Hepatocyte (in vitro differentiated cells): ENCODE measurements at regions not wholly inside any gene's neighbourhood (a gene's known extent, or its start where the extent isn't known, plus 50 kb on each side); places are given as distances from the start of the nearest gene placed in this dataset.

Experiments used
- DNase-seq: peaks from one replicate; pipeline ENCODE4 v3.0.0-alpha.2; 2016; ENCODE audit warnings: low spot score
- H2AFZ ChIP-seq: fragments of 200-600 bp; sonication (generic); 2 replicates; pipeline ENCODE4 v1.6.0; 2016; ENCODE audit warnings: antibody characterized with exemption, mild to moderate bottlenecking
- H3K27ac ChIP-seq: fragments of 200-600 bp; sonication (generic); 2 replicates; pipeline ENCODE4 v1.5.1; 2016; ENCODE audit warnings: mild to moderate bottlenecking
- H3K27me3 ChIP-seq: fragments of 200-600 bp; sonication (generic); 2 replicates; pipeline ENCODE4 v1.6.1; 2016
- H3K36me3 ChIP-seq: fragments of 200-600 bp; sonication (generic); replicated peaks from 2 replicates; pipeline ENCODE4 v1.5.1; 2016; ENCODE audit warnings: low read depth; ENCODE audit not compliant: insufficient read depth
- H3K4me1 ChIP-seq: fragments of 200-600 bp; sonication (generic); 2 replicates; pipeline ENCODE4 v1.5.1; 2016; ENCODE audit warnings: mild to moderate bottlenecking, moderate library complexity; ENCODE audit not compliant: insufficient read depth
- H3K4me2 ChIP-seq: fragments of 200-600 bp; sonication (generic); 2 replicates; pipeline ENCODE4 v1.6.0; 2016
- H3K4me3 ChIP-seq: fragments of 200-600 bp; sonication (generic); 2 replicates; pipeline ENCODE4 v1.5.1; 2016; ENCODE audit warnings: mild to moderate bottlenecking
- H3K79me2 ChIP-seq: fragments of 200-600 bp; sonication (generic); 2 replicates; pipeline ENCODE4 v1.6.0; 2017; ENCODE audit warnings: mild to moderate bottlenecking
- H3K9me2 ChIP-seq: fragments of 200-600 bp; sonication (generic); replicated peaks from 2 replicates; pipeline ENCODE4 v1.6.0; 2017; ENCODE audit warnings: mild to moderate bottlenecking; ENCODE audit not compliant: insufficient read depth
- H3K9me3 ChIP-seq: fragments of 200-600 bp; sonication (generic); 2 replicates; pipeline ENCODE4 v1.5.1; 2016; ENCODE audit warnings: low read depth, mild to moderate bottlenecking
- H4K20me1 ChIP-seq: fragments of 200-600 bp; sonication (generic); 2 replicates; pipeline ENCODE4 v1.6.0; 2016; ENCODE audit warnings: mild to moderate bottlenecking; ENCODE audit not compliant: insufficient read depth, poor library complexity, severe bottlenecking
- EZH2 ChIP-seq: fragments of 200-600 bp; sonication (generic); IDR thresholded peaks from 2 replicates; pipeline ENCODE4 v1.6.1; 2016; ENCODE audit warnings: antibody characterized with exemption, mild to moderate bottlenecking, borderline replicate concordance
- EZH2phosphoT487 ChIP-seq: fragments of 200-600 bp; sonication (generic); IDR thresholded peaks from one replicate; pipeline ENCODE4 v1.6.1; 2018; ENCODE audit warnings: antibody characterized with exemption, mild to moderate bottlenecking, low read depth, moderate library complexity; ENCODE audit not compliant: unreplicated experiment, severe bottlenecking
- WGBS: methylation state at CpG from one replicate; pipeline ENCODE4 v1.1.6; 2016; ENCODE audit warnings: low lambda C conversion rate; ENCODE audit errors: missing lambda C conversion rate; 5-methylcytosine and 5-hydroxymethylcytosine counted together
- TF ChIP-seq, protein P1 (sequence below): fragments of 200-600 bp; sonication (generic); IDR thresholded peaks from 2 replicates; pipeline ENCODE4 v1.5.1; 2016; ENCODE audit warnings: antibody characterized with exemption, mild to moderate bottlenecking; ENCODE audit not compliant: poor library complexity

DNA sequence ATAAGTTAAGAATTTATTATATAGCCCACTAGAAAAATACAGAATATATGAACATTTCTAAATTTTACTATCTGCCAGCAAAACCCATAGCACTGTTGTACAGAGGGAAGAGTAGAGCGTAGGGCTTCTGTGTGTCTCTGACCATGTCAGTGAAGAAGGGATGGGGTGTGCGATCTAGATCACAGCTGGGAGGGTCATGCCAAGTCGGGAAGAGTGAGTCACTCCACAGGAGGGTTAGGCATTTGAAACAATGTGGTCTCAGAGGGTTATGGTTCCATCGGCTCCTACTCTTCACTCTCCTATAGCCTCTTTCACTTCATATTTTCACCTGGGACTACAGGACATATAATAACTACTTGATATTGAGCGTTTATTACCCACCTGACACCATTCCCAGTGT, 185.1 kb upstream of the DDHD1 start:
- no peak overlapping the region for H3K4me2 ChIP-seq
- no peaks in the 10 kb centered on the region for H3K9me2 ChIP-seq
- no peak for TF ChIP-seq EZH2
- no peak for TF ChIP-seq EZH2phosphoT487
- TF ChIP-seq, protein P1, sequence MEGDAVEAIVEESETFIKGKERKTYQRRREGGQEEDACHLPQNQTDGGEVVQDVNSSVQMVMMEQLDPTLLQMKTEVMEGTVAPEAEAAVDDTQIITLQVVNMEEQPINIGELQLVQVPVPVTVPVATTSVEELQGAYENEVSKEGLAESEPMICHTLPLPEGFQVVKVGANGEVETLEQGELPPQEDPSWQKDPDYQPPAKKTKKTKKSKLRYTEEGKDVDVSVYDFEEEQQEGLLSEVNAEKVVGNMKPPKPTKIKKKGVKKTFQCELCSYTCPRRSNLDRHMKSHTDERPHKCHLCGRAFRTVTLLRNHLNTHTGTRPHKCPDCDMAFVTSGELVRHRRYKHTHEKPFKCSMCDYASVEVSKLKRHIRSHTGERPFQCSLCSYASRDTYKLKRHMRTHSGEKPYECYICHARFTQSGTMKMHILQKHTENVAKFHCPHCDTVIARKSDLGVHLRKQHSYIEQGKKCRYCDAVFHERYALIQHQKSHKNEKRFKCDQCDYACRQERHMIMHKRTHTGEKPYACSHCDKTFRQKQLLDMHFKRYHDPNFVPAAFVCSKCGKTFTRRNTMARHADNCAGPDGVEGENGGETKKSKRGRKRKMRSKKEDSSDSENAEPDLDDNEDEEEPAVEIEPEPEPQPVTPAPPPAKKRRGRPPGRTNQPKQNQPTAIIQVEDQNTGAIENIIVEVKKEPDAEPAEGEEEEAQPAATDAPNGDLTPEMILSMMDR, result no peak
- no peak for DNase-seq
- H3K27me3 ChIP-seq, result no peaks in the 10 kb centered on the region
- no peak overlapping the region for H3K27ac ChIP-seq
- H3K79me2 ChIP-seq, result no peaks in the 10 kb centered on the region
- peaks cover 7% of the 10 kb centered on the region for H3K4me1 ChIP-seq
- WGBS, result 85% methylated on average over 5 of the region's 5 CpGs
- no peak overlapping the region for H3K4me3 ChIP-seq
- H3K9me3 ChIP-seq, result no peaks in the 10 kb centered on the region
- H4K20me1 ChIP-seq, result no peaks in the 10 kb centered on the region
- no peak overlapping the region for H2AFZ ChIP-seq
- no peaks in the 10 kb centered on the region for H3K36me3 ChIP-seq

DNA sequence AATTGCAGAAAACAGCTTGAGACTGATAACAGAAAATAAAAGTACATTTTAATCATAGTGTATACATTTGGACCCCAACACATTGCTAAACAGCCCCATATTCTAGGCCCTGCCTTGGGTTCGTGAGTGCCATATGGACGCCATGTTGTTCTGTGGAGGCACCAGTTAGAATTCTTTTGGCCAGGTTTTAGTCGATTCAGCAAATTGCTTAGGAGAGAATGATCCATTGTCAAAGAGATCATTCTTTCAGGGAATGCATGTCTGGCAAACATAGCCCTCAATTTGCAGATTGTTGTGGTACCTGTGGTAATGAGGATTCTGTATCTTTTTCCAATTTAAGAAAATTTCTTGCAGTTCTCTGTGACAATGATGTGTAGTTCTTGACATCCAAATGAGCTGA, 183.6 kb upstream of the DDHD1 start:
- Histone ChIP-seq H2AFZ (no peak overlapping the region), H3K4me2 (no peak overlapping the region), H3K4me1 (peaks cover 4% of the 10 kb centered on the region), H3K4me3 (no peak overlapping the region), H3K27ac (no peak overlapping the region), H4K20me1 (no peaks in the 10 kb centered on the region), H3K79me2 (no peaks in the 10 kb centered on the region), H3K36me3 (no peaks in the 10 kb centered on the region), H3K9me3 (no peaks in the 10 kb centered on the region), H3K9me2 (no peaks in the 10 kb centered on the region), H3K27me3 (no peaks in the 10 kb centered on the region)
- WGBS, result 94% methylated on average over 3 of the region's 3 CpGs
- DNase-seq, result no peak
- TF ChIP-seq EZH2 (no peak), EZH2phosphoT487 (no peak)
- TF ChIP-seq, protein P1, result no peak

DNA sequence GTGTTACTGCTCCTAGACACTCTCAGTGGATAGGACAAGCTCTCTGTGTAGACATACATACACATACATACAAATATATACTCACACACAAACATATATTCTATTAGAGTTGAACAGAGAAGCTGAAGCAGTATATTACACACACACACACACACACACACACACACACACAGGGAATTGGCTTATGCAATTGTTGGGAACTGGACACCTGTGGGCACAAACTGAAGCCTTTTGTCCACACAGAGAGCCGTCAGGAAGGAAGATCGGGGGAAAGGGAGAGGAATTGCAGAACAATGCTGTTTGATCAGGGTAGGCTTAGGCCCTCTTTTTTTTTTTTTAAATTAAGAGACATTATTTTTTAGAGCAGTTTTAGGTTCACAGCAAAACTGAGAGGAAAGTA, 180.7 kb upstream of the DDHD1 start:
- TF ChIP-seq, protein P1, result no peak
- TF ChIP-seq EZH2 (no peak), EZH2phosphoT487 (no peak)
- H3K9me3 ChIP-seq, result no peaks in the 10 kb centered on the region
- 93% methylated on average over 2 of the region's 2 CpGs for WGBS
- no peak overlapping the region for H3K4me3 ChIP-seq
- no peaks in the 10 kb centered on the region for H3K36me3 ChIP-seq
- no peak overlapping the region for H3K27ac ChIP-seq
- H3K4me2 ChIP-seq, result no peak overlapping the region
- no peaks in the 10 kb centered on the region for H3K4me1 ChIP-seq
- no peaks in the 10 kb centered on the region for H4K20me1 ChIP-seq
- no peaks in the 10 kb centered on the region for H3K9me2 ChIP-seq
- no peak for DNase-seq
- H3K79me2 ChIP-seq, result no peaks in the 10 kb centered on the region
- H2AFZ ChIP-seq, result no peak overlapping the region
- H3K27me3 ChIP-seq, result no peaks in the 10 kb centered on the region

DNA sequence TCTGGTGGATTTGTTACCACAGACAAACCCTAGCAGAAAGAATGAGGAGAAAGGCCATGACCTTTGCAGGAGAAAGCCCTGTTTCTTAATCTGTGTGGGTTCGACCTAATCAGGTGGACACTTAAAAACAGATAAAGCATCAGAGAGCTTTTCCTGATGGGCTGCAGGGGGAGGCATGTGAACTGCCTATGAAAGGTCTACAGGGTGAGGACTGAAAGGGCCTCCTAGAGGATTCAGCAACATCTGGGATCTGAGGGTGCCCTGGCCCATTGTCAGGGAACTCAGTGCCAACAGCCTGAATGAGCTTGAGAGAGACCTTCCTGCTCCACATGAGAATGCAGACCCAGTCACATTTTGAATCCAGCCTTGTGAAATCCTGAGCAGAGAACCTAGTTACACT, 178.8 kb upstream of the DDHD1 start:
- no peaks in the 10 kb centered on the region for H3K4me1 ChIP-seq
- H3K9me3 ChIP-seq, result no peaks in the 10 kb centered on the region
- 46% methylated on average over 1 of the region's 1 CpG for WGBS
- H3K79me2 ChIP-seq, result no peaks in the 10 kb centered on the region
- no peak for DNase-seq
- no peak overlapping the region for H3K4me3 ChIP-seq
- TF ChIP-seq EZH2phosphoT487 (no peak), EZH2 (no peak)
- TF ChIP-seq, protein P1, result no peak
- H4K20me1 ChIP-seq, result no peaks in the 10 kb centered on the region
- no peak overlapping the region for H2AFZ ChIP-seq
- no peaks in the 10 kb centered on the region for H3K9me2 ChIP-seq
- no peak overlapping the region for H3K4me2 ChIP-seq
- no peaks in the 10 kb centered on the region for H3K27me3 ChIP-seq
- H3K36me3 ChIP-seq, result no peaks in the 10 kb centered on the region
- no peak overlapping the region for H3K27ac ChIP-seq
